Panc1 (cell line): ENCODE measurements at regions not wholly inside any gene's neighbourhood (a gene's known extent, or its start where the extent isn't known, plus 50 kb on each side); places are given as distances from the start of the nearest gene placed in this dataset.

ENCODE experiments used
- ATAC-seq: fragments of 200-7000 bp; cut with Tn5 transposase; 2 replicates; pipeline ENCODE4 v1.9.1; 2020; ENCODE audit warnings: mild to moderate bottlenecking, moderate library complexity
- BruUV-seq: library from RNA; stranded (reverse); fragments of 400-500 nt; replicated peaks from 2 replicates; lab custom pipeline; 2021; lab: Mats Ljungman, UMichigan
- CTCF ChIA-PET: fragments of 300-600 bp; sonication (Branson Sonifier 250); formaldehyde crosslinking; loops from one replicate; lab custom pipeline; 2022; ENCODE audit warnings: antibody characterized with exemption; lab: Charles Lee
- POLR2A ChIA-PET: fragments of 300-600 bp; sonication (Branson Sonifier 250); formaldehyde crosslinking; loops from one replicate; lab custom pipeline; 2022; ENCODE audit warnings: antibody characterized with exemption; lab: Charles Lee
- DNase-seq: peaks from one replicate; pipeline ENCODE4 v3.0.0-alpha.2; 2010; ENCODE audit warnings: low read depth, low spot score
- H3K27ac ChIP-seq: 2 replicates; pipeline ENCODE4 v1.5.1; 2011; ENCODE audit warnings: mild to moderate bottlenecking, low read length, inconsistent platforms
- H3K27me3 ChIP-seq: fragments of 200-500 bp; sonication (Bioruptor generic); 2 replicates; pipeline ENCODE4 v1.6.0; 2014; ENCODE audit warnings: low read length, inconsistent platforms; ENCODE audit not compliant: control insufficient read depth, insufficient read depth
- H3K36me3 ChIP-seq: fragments of 200-500 bp; sonication (Bioruptor generic); 2 replicates; pipeline ENCODE4 v1.5.1; 2014; ENCODE audit warnings: inconsistent platforms, mild to moderate bottlenecking, low read length, moderate library complexity; ENCODE audit not compliant: control insufficient read depth, insufficient read depth
- H3K4me1 ChIP-seq: 2 replicates; pipeline ENCODE4 v1.5.1; 2011; ENCODE audit warnings: inconsistent platforms, mild to moderate bottlenecking, low read length, moderate library complexity; ENCODE audit not compliant: control insufficient read depth, insufficient read depth
- H3K4me3 ChIP-seq, 2 experiments: 2 replicates each; pipeline ENCODE4 v1.5.1; 2011 to 2012; ENCODE audit warnings: low read depth in 2 of 2, low read length in 2 of 2, mild to moderate bottlenecking in 2 of 2, inconsistent platforms in 1 of 2, moderate library complexity in 1 of 2
- H3K9me3 ChIP-seq: fragments of 200-500 bp; sonication (Bioruptor generic); 2 replicates; pipeline ENCODE4 v1.5.1; 2014; ENCODE audit warnings: low read depth, mild to moderate bottlenecking, inconsistent platforms, low read length, moderate library complexity; ENCODE audit not compliant: control insufficient read depth, insufficient read depth
- POLR2AphosphoS5 ChIP-seq: IDR thresholded peaks from 2 replicates; pipeline ENCODE4 v1.6.1; 2012; ENCODE audit warnings: mild to moderate bottlenecking, low read depth, low read length, moderate library complexity
- SIN3A ChIP-seq: IDR thresholded peaks from 2 replicates; pipeline ENCODE4 v1.6.1; 2012; ENCODE audit warnings: low read depth, mild to moderate bottlenecking, low read length, moderate library complexity, borderline replicate concordance; ENCODE audit not compliant: insufficient read depth
- TCF7L2 ChIP-seq: IDR thresholded peaks from 2 replicates; pipeline ENCODE4 v1.6.1; 2011; ENCODE audit warnings: mild to moderate bottlenecking, low read depth, low read length, inconsistent platforms
- in situ Hi-C: cut with HindIII; loops from 2 replicates; pipeline ENCODE4 v1.10.0; 2016; ENCODE audit warnings: low sequenced_read_pairs, low pct_unique_long_range_greater_than_20kb
- intact Hi-C: fragments of 100-400 bp; cut with micrococcal nuclease; formaldehyde crosslinking; loops from one replicate; pipeline ENCODE4 v1.10.0; 2022; ENCODE audit not compliant: unreplicated experiment
- TF ChIP-seq, protein P1 (sequence below), 2 experiments: IDR thresholded peaks; 2 replicates each; pipeline ENCODE4 v1.6.1; 2011 to 2012; ENCODE audit warnings: low read depth in 2 of 2, control low read depth in 1 of 2, low read length in 1 of 2, mild to moderate bottlenecking in 1 of 2, moderate library complexity in 1 of 2; ENCODE audit not compliant: insufficient read depth in 1 of 2
- TF ChIP-seq, protein P2 (sequence below): fragments of 450-650 bp; IDR thresholded peaks from 2 replicates; pipeline ENCODE4 v1.5.1; 2017; ENCODE audit warnings: mild to moderate bottlenecking

DNA sequence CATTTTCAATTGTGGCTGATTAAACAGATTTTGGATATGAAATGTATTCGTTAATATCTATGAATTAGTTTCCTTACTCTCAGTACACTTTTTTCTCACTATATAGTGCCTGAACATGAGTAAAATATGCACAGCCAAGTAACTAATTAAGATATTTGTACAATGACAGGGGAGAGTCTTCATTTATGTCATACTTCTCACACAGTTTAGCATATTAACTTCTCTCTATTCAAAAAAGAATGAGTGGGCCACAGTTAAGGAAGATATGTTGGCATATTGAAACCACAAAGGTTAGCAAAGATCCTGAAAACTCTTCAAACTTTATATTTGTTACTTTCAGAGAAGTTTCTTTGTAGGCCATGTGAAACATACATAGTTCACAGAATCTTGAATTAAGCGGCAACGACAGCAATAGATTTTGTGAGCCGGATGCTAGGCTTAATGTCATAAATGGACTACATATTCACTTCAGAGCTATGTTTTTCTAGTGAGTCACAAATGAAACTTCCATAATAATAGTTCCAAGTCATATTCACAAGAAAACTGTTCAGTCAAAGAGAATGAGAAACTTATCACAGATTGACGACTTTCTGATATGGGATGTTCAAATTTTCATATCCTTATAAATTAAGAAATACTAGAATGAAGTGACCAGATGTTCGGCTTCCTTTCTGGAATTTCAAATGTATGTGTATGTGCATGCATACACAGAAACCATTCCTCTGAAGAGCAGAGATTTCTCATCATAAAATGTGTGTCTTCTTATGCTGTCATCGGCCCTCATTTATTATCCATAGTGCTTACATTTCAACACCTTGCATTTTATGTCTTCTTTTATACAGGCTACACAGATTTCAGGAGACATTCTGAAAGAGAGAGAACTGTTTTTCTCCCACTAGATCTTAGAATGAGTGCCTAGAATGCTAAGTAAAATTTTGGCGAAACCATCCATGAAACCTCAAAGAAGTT is 584.0 kb downstream of the SATB2 start:
- intact Hi-C loops: no loop called here
- ChIA-PET CTCF (no interaction called here), POLR2A (no interaction called here)
- no peaks in the 10 kb centered on the region for H3K4me1 ChIP-seq
- ATAC-seq: no peak
- in situ Hi-C loops: no loop called here
- no peaks in the 10 kb centered on the region for H3K36me3 ChIP-seq
- H3K9me3 ChIP-seq: no peaks in the 10 kb centered on the region
- H3K27me3 ChIP-seq: no peaks in the 10 kb centered on the region
- BruUV-seq: no TSS peak
- H3K4me3 ChIP-seq: no peak overlapping the region
- no peak for TF ChIP-seq TCF7L2
- TF ChIP-seq POLR2AphosphoS5: no peak
- TF ChIP-seq, protein P1, sequence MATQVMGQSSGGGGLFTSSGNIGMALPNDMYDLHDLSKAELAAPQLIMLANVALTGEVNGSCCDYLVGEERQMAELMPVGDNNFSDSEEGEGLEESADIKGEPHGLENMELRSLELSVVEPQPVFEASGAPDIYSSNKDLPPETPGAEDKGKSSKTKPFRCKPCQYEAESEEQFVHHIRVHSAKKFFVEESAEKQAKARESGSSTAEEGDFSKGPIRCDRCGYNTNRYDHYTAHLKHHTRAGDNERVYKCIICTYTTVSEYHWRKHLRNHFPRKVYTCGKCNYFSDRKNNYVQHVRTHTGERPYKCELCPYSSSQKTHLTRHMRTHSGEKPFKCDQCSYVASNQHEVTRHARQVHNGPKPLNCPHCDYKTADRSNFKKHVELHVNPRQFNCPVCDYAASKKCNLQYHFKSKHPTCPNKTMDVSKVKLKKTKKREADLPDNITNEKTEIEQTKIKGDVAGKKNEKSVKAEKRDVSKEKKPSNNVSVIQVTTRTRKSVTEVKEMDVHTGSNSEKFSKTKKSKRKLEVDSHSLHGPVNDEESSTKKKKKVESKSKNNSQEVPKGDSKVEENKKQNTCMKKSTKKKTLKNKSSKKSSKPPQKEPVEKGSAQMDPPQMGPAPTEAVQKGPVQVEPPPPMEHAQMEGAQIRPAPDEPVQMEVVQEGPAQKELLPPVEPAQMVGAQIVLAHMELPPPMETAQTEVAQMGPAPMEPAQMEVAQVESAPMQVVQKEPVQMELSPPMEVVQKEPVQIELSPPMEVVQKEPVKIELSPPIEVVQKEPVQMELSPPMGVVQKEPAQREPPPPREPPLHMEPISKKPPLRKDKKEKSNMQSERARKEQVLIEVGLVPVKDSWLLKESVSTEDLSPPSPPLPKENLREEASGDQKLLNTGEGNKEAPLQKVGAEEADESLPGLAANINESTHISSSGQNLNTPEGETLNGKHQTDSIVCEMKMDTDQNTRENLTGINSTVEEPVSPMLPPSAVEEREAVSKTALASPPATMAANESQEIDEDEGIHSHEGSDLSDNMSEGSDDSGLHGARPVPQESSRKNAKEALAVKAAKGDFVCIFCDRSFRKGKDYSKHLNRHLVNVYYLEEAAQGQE (IDR thresholded peaks at IDR 0.05; ENCODE audit: insufficient read depth in 1 of 2, low read depth in 2 of 2, low read length in 1 of 2): no peak
- no peak for TF ChIP-seq SIN3A
- TF ChIP-seq, protein P2, sequence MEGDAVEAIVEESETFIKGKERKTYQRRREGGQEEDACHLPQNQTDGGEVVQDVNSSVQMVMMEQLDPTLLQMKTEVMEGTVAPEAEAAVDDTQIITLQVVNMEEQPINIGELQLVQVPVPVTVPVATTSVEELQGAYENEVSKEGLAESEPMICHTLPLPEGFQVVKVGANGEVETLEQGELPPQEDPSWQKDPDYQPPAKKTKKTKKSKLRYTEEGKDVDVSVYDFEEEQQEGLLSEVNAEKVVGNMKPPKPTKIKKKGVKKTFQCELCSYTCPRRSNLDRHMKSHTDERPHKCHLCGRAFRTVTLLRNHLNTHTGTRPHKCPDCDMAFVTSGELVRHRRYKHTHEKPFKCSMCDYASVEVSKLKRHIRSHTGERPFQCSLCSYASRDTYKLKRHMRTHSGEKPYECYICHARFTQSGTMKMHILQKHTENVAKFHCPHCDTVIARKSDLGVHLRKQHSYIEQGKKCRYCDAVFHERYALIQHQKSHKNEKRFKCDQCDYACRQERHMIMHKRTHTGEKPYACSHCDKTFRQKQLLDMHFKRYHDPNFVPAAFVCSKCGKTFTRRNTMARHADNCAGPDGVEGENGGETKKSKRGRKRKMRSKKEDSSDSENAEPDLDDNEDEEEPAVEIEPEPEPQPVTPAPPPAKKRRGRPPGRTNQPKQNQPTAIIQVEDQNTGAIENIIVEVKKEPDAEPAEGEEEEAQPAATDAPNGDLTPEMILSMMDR: no peak
- DNase-seq: no peak
- H3K27ac ChIP-seq: no peak overlapping the region

DNA sequence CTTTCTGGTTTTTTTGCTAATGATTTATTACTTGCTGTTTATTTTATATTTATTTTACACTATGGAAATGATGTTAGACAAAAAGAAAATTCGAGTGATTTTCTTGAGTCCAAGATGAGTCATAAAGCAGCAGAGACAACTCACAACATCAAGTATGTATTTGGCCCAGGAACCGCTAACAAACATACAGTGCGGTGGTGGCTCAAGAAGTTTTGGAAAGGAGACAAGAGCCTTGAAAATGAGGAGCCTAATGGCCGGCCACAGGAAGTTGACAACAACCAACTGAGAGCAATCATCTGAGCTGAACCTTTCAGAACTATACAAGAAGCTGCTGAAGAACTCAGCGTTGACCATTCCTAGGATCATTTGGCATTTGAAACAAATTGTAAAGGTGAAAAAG is 594.1 kb downstream of the SATB2 start:
- intact Hi-C loops: no loop called here
- no peak for ATAC-seq
- Histone ChIP-seq H3K9me3 (no peaks in the 10 kb centered on the region), H3K4me3 (no peak overlapping the region), H3K36me3 (no peaks in the 10 kb centered on the region), H3K27me3 (no peaks in the 10 kb centered on the region), H3K27ac (no peak overlapping the region), H3K4me1 (no peaks in the 10 kb centered on the region)
- no TSS peak for BruUV-seq
- TF ChIP-seq SIN3A: no peak
- no peak for TF ChIP-seq TCF7L2
- DNase-seq: no peak
- ChIA-PET POLR2A (interaction anchor here (0.5 kb wide), 1 partner anchor 436 kb away, joined by 3 read pairs; no protein-coding TSS in a partner anchor), CTCF (interaction anchor here (0.6 kb wide), 1 partner anchor 14 kb away, joined by 4 read pairs; no protein-coding TSS in a partner anchor)
- in situ Hi-C loops: no loop called here

DNA sequence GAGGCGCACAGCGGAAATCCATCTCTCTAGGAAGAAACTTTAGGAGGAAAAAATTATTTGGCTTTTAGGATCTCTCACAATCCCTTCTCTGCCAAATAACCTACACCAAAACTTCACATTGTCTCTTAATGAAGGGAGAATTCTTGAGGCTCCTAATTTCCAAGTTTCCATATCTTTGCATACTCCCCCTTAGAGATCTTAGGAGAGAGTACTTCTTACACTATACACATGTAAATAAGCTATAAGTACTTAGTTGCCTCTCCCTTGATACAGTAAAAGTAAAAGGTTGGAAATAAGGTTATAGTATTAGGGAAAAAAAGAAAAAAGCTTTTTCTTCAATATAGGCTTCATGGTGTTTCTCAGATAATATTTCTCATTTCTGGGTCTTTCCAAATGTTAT is 596.7 kb downstream of the SATB2 start:
- no peaks in the 10 kb centered on the region for H3K36me3 ChIP-seq
- H3K4me3 ChIP-seq: no peak overlapping the region
- intact Hi-C loops (no loop called here), in situ Hi-C loops (no loop called here)
- no peak for TF ChIP-seq POLR2AphosphoS5
- TF ChIP-seq SIN3A: no peak
- TF ChIP-seq TCF7L2: no peak
- DNase-seq (no peak), ATAC-seq (no peak)
- POLR2A ChIA-PET: no interaction called here
- CTCF ChIA-PET: no interaction called here
- H3K9me3 ChIP-seq: 0 out of 2 replicates have a peak, but pooled peaks cover 2% of the 10 kb centered on the region
- H3K4me1 ChIP-seq: no peaks in the 10 kb centered on the region
- H3K27me3 ChIP-seq: no peaks in the 10 kb centered on the region
- no TSS peak for BruUV-seq
- H3K27ac ChIP-seq: no peak overlapping the region
